ENCODE measurements at regions not wholly inside any gene's neighbourhood (a gene's known extent, or its start where the extent isn't known, plus 50 kb on each side); places are given as distances from the start of the nearest gene placed in this dataset.
"Not testable (repeated sequence)": the region's sequence is repeated elsewhere in the genome, so short reads cannot be mapped to it uniquely, and the experiment has no call there.

DNA sequence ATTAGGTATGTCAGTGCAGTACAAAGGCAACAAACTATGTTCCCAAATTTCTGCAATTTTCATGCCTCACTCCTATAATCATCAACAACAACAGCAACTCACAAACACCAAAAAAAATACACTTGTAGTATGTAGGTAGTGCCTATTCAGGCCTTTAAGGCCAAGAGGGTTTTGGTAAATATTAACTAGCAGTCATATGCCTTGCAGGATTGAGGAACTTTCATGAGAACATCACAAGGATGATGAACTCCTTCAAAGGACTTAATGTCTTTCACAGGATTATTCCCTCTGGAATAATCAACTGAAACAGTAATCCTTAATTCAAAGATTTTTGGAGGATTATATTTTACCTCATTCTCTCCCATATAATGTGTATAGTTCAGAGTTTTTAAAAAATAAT, 293.8 kb downstream of the NOVA1 start:
- DNase-seq (ENCODE audit: low spot score), result no peak

GRCh38 chr14:26293909-26294308, 303.9 kb downstream of the NOVA1 start:
- DNase-seq (ENCODE audit: low spot score), result peak; percentile 29

GRCh38 chr14:26289891-26290486, 307.8 kb downstream of the NOVA1 start:
- no peak for DNase-seq (ENCODE audit: low spot score)

- no peak for DNase-seq (ENCODE audit: low spot score)
Measured at GRCh38 chr14:26286913-26287205, 311.0 kb downstream of the NOVA1 start.

DNA sequence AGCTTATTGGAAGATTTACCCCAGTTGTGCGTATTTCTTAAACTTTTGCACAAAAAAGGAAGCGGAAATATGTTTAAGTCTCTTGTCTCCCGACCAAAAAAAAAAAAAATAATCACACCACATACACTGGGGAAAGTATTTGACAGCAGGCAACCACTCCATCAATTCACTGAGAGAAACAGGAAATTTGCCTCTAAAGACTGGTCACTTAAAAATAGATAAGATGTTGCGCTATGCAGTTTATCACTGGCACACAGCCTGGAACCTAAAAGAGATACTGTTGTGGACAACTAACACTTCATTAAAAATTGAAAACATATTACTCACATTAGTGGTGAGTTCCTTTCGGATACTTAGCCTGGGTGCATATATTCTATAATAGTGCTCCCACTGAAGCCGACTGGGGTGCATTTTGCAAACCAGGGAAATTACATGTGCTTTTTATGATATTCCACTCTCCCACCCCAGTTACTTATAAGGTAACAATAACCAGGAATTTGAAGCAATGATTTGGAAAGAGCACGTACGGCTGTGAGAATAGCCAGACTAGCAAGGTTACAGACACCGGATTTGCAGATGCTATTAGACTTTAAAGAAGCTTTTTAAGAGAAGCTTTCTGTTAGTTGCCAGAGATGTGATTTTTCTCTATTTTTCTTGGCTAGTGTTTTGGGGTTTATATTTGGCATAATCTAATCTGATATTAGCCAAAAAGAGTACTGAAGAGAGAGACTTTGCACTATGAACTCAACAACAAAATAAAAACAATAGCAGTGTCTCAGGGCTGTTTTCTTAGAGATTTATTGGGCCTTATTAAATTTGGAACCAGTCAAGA, 311.5 kb downstream of the NOVA1 start:
- no peak for DNase-seq (ENCODE audit: low spot score)

DNA sequence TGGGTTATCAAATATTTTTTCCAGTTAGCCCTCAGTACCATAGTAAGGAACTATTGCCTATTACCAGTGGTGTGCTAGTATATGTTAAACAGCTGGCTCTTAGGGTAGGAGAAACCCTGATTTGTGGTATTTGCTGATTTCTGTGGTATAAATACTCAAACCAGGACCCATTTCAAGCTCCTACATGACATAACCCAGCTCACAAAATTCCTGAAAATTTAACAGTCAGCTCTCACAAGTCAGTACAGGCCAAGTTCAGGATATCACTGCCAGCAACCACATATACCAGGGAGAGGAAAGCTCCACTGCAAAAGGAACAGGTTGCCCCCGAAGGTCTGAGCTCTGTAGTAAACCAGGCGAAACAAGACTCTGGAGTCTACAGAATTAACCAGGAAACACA, 315.3 kb downstream of the NOVA1 start:
- no peak for DNase-seq (ENCODE audit: low spot score)

- DNase-seq (ENCODE audit: low spot score), result not testable (repeated sequence)
Measured at GRCh38 chr14:26282011-26282410, 315.8 kb downstream of the NOVA1 start.

- peak; percentile 22 for DNase-seq (ENCODE audit: low spot score)
Measured at GRCh38 chr14:26281280-26281998, 316.4 kb downstream of the NOVA1 start.

DNA sequence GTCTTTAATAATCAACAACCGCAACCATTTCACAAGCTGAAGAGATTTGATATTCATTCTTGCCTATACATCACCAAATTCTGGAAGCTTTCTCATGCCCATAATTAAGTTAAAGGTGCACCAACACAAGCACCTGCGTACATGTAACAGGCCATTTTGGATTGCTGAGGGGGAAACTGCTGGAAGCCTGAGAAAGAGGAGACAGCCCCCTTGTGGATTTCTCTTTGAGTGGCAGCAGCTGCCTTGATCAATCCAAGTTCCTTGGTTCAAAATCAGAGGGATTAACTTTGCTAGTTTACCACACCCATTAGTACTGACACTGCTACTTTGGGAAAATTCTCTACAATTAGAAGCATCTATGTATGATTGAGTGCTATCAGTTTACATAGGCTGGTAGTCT, 321.1 kb downstream of the NOVA1 start:
- peak; percentile 33 for DNase-seq (ENCODE audit: low spot score)

DNA sequence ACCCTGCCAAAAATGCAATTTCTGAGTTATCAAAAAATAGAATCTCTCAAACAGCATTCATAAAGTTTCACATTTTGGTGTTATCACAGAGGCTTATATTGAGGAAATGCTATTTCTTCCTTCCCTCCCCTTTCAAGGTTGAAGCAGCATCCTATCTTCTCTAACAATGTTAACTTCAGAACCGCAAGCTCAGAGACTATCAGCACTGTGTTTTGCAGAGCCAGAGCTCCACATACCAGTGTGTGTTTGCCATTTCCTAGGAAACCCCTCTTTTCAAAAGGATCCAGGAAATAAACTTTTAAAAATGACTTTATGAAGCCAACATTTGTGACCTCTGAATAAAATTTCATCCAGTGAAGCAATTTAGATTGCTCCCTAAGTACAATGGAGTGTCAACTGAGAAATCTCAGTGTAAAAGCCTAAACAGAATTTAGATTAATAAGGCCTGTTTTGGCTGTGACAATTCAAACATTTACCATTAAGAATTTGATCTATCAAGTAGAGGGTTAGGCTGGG, 332.6 kb downstream of the NOVA1 start:
- no peak for DNase-seq (ENCODE audit: low spot score)

GRCh38 chr14:26261368-26262122, 336.3 kb downstream of the NOVA1 start:
- DNase-seq (ENCODE audit: low spot score), result peak; percentile 21

GRCh38 chr14:26255213-26255612, 342.6 kb downstream of the NOVA1 start:
- peak; percentile 37 for DNase-seq (ENCODE audit: low spot score)

DNA sequence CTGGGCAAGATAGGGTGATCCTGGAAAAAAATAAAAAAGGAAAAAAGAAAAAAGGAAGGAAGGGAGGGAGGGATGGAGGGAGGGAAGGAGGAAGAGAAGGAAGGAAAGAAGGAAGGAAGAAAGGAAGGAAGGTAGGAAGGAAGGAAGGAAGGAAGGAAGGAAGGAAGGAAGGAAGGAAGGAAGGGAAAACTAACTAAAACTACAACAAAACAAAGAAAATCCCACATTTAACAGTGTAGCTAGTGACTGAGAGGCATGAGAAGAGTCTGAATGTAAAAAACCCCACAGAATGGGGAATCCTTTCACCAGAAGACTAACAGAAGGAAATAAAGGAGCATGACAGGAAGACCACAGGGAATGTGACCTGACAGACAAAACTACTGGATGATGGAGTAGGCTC, 345.7 kb downstream of the NOVA1 start:
- no peak for DNase-seq (ENCODE audit: low spot score)

- no peak for DNase-seq (ENCODE audit: low spot score)
Measured at GRCh38 chr14:26233118-26233517, 364.7 kb downstream of the NOVA1 start.

GRCh38 chr14:26218861-26219260, 379.0 kb downstream of the NOVA1 start:
- no peak for DNase-seq (ENCODE audit: low spot score)

- DNase-seq (ENCODE audit: low spot score), result no peak
Measured at GRCh38 chr14:26217778-26218177, 380.1 kb downstream of the NOVA1 start.

- no peak for DNase-seq (ENCODE audit: low spot score)
Measured at GRCh38 chr14:26216786-26217185, 381.0 kb downstream of the NOVA1 start.

GRCh38 chr14:26213846-26214575, 383.8 kb downstream of the NOVA1 start:
- no peak for DNase-seq (ENCODE audit: low spot score)

GRCh38 chr14:26209699-26210098, 388.1 kb downstream of the NOVA1 start:
- DNase-seq (ENCODE audit: low spot score), result no peak

DNA sequence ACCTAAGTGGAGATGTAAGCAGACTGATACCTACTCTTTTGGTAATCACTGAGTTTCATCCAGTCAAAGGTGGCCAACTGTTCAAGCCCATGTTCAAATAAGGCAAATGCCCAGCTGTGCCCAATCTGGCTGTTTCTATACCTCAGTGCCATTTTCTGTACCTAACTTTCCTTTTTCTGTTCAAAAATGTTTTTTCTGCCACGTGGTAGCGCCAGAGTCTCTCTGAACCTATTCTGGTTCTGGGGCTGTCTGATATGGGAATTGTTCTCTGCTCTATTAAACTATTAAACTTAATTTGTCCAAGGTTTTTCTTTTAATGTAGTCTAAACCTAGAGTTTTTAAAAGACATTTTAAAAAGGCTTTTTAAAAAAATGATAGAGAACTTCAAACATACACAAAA, 391.2 kb downstream of the NOVA1 start:
- no peak for DNase-seq (ENCODE audit: low spot score)

GRCh38 chr14:26204728-26205479, 392.9 kb downstream of the NOVA1 start:
- DNase-seq (ENCODE audit: low spot score), result peak; percentile 63
